ENCODE measurements at regions not wholly inside any gene's neighbourhood (a gene's known extent, or its start where the extent isn't known, plus 50 kb on each side); places are given as distances from the start of the nearest gene placed in this dataset.
"Not testable (repeated sequence)": the region's sequence is repeated elsewhere in the genome, so short reads cannot be mapped to it uniquely, and the experiment has no call there.

- no peaks in the 10 kb centered on the region for H3K36me3 Mint-ChIP-seq (ENCODE audit: insufficient read depth)
- H3K27ac Mint-ChIP-seq (ENCODE audit: low read depth): no peak overlapping the region
- H3K9me3 Mint-ChIP-seq: peaks cover 12% of the 10 kb centered on the region
- ATAC-seq (replicated peaks; ENCODE audit: extremely low read depth, poor library complexity, severe bottlenecking) (no peak), DNase-seq (ENCODE audit: low spot score in 2 of 2) (no peak)
- H3K4me1 Mint-ChIP-seq: no peaks in the 10 kb centered on the region
- no peak overlapping the region for H3K4me3 Mint-ChIP-seq
- H3K27me3 Mint-ChIP-seq: no peaks in the 10 kb centered on the region
Observed at GRCh38 chr13:80726868-80727267, 385.9 kb upstream of the SPRY2 start.

- H3K9me3 Mint-ChIP-seq: no peaks in the 10 kb centered on the region
- no peaks in the 10 kb centered on the region for H3K27me3 Mint-ChIP-seq
- no peak for DNase-seq (ENCODE audit: low spot score in 2 of 2)
- no peak overlapping the region for H3K27ac Mint-ChIP-seq (ENCODE audit: low read depth)
- no peak for ATAC-seq (replicated peaks; ENCODE audit: extremely low read depth, poor library complexity, severe bottlenecking)
- H3K36me3 Mint-ChIP-seq (ENCODE audit: insufficient read depth): peaks cover 1% of the 10 kb centered on the region
- H3K4me1 Mint-ChIP-seq: no peaks in the 10 kb centered on the region
- no peak overlapping the region for H3K4me3 Mint-ChIP-seq
Observed at GRCh38 chr13:80721689-80722088, 380.8 kb upstream of the SPRY2 start.

- DNase-seq (ENCODE audit: low spot score in 2 of 2): no peak
- no peaks in the 10 kb centered on the region for H3K4me1 Mint-ChIP-seq
- ATAC-seq (replicated peaks; ENCODE audit: extremely low read depth, poor library complexity, severe bottlenecking): no peak
- H3K36me3 Mint-ChIP-seq (ENCODE audit: insufficient read depth): peaks cover 1% of the 10 kb centered on the region
- no peak overlapping the region for H3K27ac Mint-ChIP-seq (ENCODE audit: low read depth)
- H3K4me3 Mint-ChIP-seq: no peak overlapping the region
- no peaks in the 10 kb centered on the region for H3K9me3 Mint-ChIP-seq
- no peaks in the 10 kb centered on the region for H3K27me3 Mint-ChIP-seq
Observed at GRCh38 chr13:80718970-80719369, 378.0 kb upstream of the SPRY2 start.

GRCh38 chr13:80717776-80718175 lies 376.9 kb upstream of the SPRY2 start:
- Mint-ChIP-seq H3K4me3 (no peak overlapping the region), H3K9me3 (no peaks in the 10 kb centered on the region), H3K4me1 (no peaks in the 10 kb centered on the region), H3K27me3 (no peaks in the 10 kb centered on the region), H3K36me3 (ENCODE audit: insufficient read depth) (peaks cover 1% of the 10 kb centered on the region), H3K27ac (ENCODE audit: low read depth) (no peak overlapping the region)
- ATAC-seq (replicated peaks; ENCODE audit: extremely low read depth, poor library complexity, severe bottlenecking) (no peak), DNase-seq (ENCODE audit: low spot score in 2 of 2) (no peak)

GRCh38 chr13:80716610-80717081 lies 375.7 kb upstream of the SPRY2 start:
- no peaks in the 10 kb centered on the region for H3K9me3 Mint-ChIP-seq
- DNase-seq (ENCODE audit: low spot score in 2 of 2): no peak
- no peaks in the 10 kb centered on the region for H3K4me1 Mint-ChIP-seq
- H3K27ac Mint-ChIP-seq (ENCODE audit: low read depth): no peak overlapping the region
- ATAC-seq (replicated peaks; ENCODE audit: extremely low read depth, poor library complexity, severe bottlenecking): no peak
- peaks cover 1% of the 10 kb centered on the region for H3K36me3 Mint-ChIP-seq (ENCODE audit: insufficient read depth)
- H3K4me3 Mint-ChIP-seq: no peak overlapping the region
- no peaks in the 10 kb centered on the region for H3K27me3 Mint-ChIP-seq

- Mint-ChIP-seq H3K9me3 (no peaks in the 10 kb centered on the region), H3K36me3 (ENCODE audit: insufficient read depth) (no peaks in the 10 kb centered on the region), H3K27me3 (no peaks in the 10 kb centered on the region), H3K4me1 (no peaks in the 10 kb centered on the region), H3K4me3 (no peak overlapping the region), H3K27ac (ENCODE audit: low read depth) (no peak overlapping the region)
- ATAC-seq (replicated peaks; ENCODE audit: extremely low read depth, poor library complexity, severe bottlenecking) (no peak), DNase-seq (ENCODE audit: low spot score in 2 of 2) (no peak)
Observed at GRCh38 chr13:80712026-80712425, 371.1 kb upstream of the SPRY2 start.

GRCh38 chr13:80708791-80709190 lies 367.9 kb upstream of the SPRY2 start:
- no peaks in the 10 kb centered on the region for H3K27me3 Mint-ChIP-seq
- no peaks in the 10 kb centered on the region for H3K4me1 Mint-ChIP-seq
- ATAC-seq (replicated peaks; ENCODE audit: extremely low read depth, poor library complexity, severe bottlenecking) (no peak), DNase-seq (ENCODE audit: low spot score in 2 of 2) (no peak)
- no peak overlapping the region for H3K4me3 Mint-ChIP-seq
- no peaks in the 10 kb centered on the region for H3K9me3 Mint-ChIP-seq
- H3K36me3 Mint-ChIP-seq (ENCODE audit: insufficient read depth): no peaks in the 10 kb centered on the region
- H3K27ac Mint-ChIP-seq (ENCODE audit: low read depth): no peak overlapping the region

GRCh38 chr13:80707000-80707983 lies 366.4 kb upstream of the SPRY2 start:
- Mint-ChIP-seq H3K27ac (ENCODE audit: low read depth) (no peak overlapping the region), H3K36me3 (ENCODE audit: insufficient read depth) (no peaks in the 10 kb centered on the region), H3K9me3 (peaks cover 8% of the 10 kb centered on the region), H3K4me3 (no peak overlapping the region), H3K4me1 (no peaks in the 10 kb centered on the region), H3K27me3 (no peaks in the 10 kb centered on the region)
- DNase-seq (ENCODE audit: low spot score in 2 of 2) (no peak), ATAC-seq (replicated peaks; ENCODE audit: extremely low read depth, poor library complexity, severe bottlenecking) (no peak)

- no peak for DNase-seq (ENCODE audit: low spot score in 2 of 2)
- Mint-ChIP-seq H3K9me3 (peaks cover 12% of the 10 kb centered on the region), H3K4me3 (no peak overlapping the region), H3K4me1 (no peaks in the 10 kb centered on the region), H3K27me3 (no peaks in the 10 kb centered on the region), H3K36me3 (ENCODE audit: insufficient read depth) (no peaks in the 10 kb centered on the region), H3K27ac (ENCODE audit: low read depth) (no peak overlapping the region)
- no peak for ATAC-seq (replicated peaks; ENCODE audit: extremely low read depth, poor library complexity, severe bottlenecking)
Observed at GRCh38 chr13:80706164-80706471, 365.2 kb upstream of the SPRY2 start.

- Mint-ChIP-seq H3K27me3 (no peaks in the 10 kb centered on the region), H3K4me3 (no peak overlapping the region), H3K27ac (ENCODE audit: low read depth) (no peak overlapping the region), H3K4me1 (no peaks in the 10 kb centered on the region), H3K36me3 (ENCODE audit: insufficient read depth) (no peaks in the 10 kb centered on the region), H3K9me3 (peaks cover 12% of the 10 kb centered on the region)
- DNase-seq (ENCODE audit: low spot score in 2 of 2): no peak
- no peak for ATAC-seq (replicated peaks; ENCODE audit: extremely low read depth, poor library complexity, severe bottlenecking)
Observed at GRCh38 chr13:80705371-80706163, 364.6 kb upstream of the SPRY2 start.

- Mint-ChIP-seq H3K4me1 (no peaks in the 10 kb centered on the region), H3K27ac (ENCODE audit: low read depth) (no peak overlapping the region), H3K9me3 (peaks cover 12% of the 10 kb centered on the region), H3K4me3 (no peak overlapping the region), H3K36me3 (ENCODE audit: insufficient read depth) (no peaks in the 10 kb centered on the region), H3K27me3 (no peaks in the 10 kb centered on the region)
- ATAC-seq (replicated peaks; ENCODE audit: extremely low read depth, poor library complexity, severe bottlenecking) (no peak), DNase-seq (ENCODE audit: low spot score in 2 of 2) (no peak)
Observed at GRCh38 chr13:80704369-80704768, 363.4 kb upstream of the SPRY2 start.

GRCh38 chr13:80695841-80696240 lies 354.9 kb upstream of the SPRY2 start:
- H3K36me3 Mint-ChIP-seq (ENCODE audit: insufficient read depth): peaks cover 3% of the 10 kb centered on the region
- H3K4me3 Mint-ChIP-seq: no peak overlapping the region
- H3K4me1 Mint-ChIP-seq: no peaks in the 10 kb centered on the region
- DNase-seq (ENCODE audit: low spot score in 2 of 2) (no peak), ATAC-seq (replicated peaks; ENCODE audit: extremely low read depth, poor library complexity, severe bottlenecking) (no peak)
- H3K9me3 Mint-ChIP-seq: peaks cover 14% of the 10 kb centered on the region
- H3K27me3 Mint-ChIP-seq: peaks cover 14% of the 10 kb centered on the region
- no peak overlapping the region for H3K27ac Mint-ChIP-seq (ENCODE audit: low read depth)

- peaks cover 18% of the 10 kb centered on the region for H3K9me3 Mint-ChIP-seq
Observed at GRCh38 chr13:80691814-80692213, 350.9 kb upstream of the SPRY2 start.

More at GRCh38 chr13:80691814-80692213, 350.9 kb upstream of the SPRY2 start:
- not testable (repeated sequence) for H3K4me1 Mint-ChIP-seq; H3K36me3 Mint-ChIP-seq (ENCODE audit: insufficient read depth); DNase-seq (ENCODE audit: low spot score in 2 of 2); H3K4me3 Mint-ChIP-seq; ATAC-seq (replicated peaks; ENCODE audit: extremely low read depth, poor library complexity, severe bottlenecking); H3K27ac Mint-ChIP-seq (ENCODE audit: low read depth)
- peaks cover 14% of the 10 kb centered on the region for H3K27me3 Mint-ChIP-seq
